Nephron progenitor cell (in vitro differentiated cells): ENCODE measurements at regions not wholly inside any gene's neighbourhood (a gene's known extent, or its start where the extent isn't known, plus 50 kb on each side); places are given as distances from the start of the nearest gene placed in this dataset.
"Not testable (repeated sequence)": the region's sequence is repeated elsewhere in the genome, so short reads cannot be mapped to it uniquely, and the experiment has no call there.

ENCODE experiments used
- DNase-seq: peaks from one replicate; pipeline ENCODE4 v3.0.0; 2021
- H3K27ac Mint-ChIP-seq: 2 replicates; pipeline ENCODE4 v1.8.0; 2021; ENCODE audit warnings: mild to moderate bottlenecking, moderate library complexity, mixed read lengths
- H3K27me3 Mint-ChIP-seq: 2 replicates; pipeline ENCODE4 v1.8.0; 2021; ENCODE audit warnings: mild to moderate bottlenecking, low read depth, mixed read lengths; ENCODE audit not compliant: poor library complexity
- H3K36me3 Mint-ChIP-seq: 2 replicates; pipeline ENCODE4 v1.8.0; 2021; ENCODE audit warnings: low read depth, mixed read lengths
- H3K4me1 Mint-ChIP-seq: 2 replicates; pipeline ENCODE4 v1.8.0; 2021; ENCODE audit warnings: mixed read lengths
- H3K4me3 Mint-ChIP-seq: 2 replicates; pipeline ENCODE4 v1.8.0; 2021; ENCODE audit warnings: mild to moderate bottlenecking, moderate library complexity, mixed read lengths
- H3K9me3 Mint-ChIP-seq: 2 replicates; pipeline ENCODE4 v1.8.0; 2021; ENCODE audit warnings: mild to moderate bottlenecking, moderate library complexity, mixed read lengths
- CTCF ChIP-seq: fragments of 200-600 bp; sonication (generic); IDR thresholded peaks from 2 replicates; pipeline ENCODE4 v1.5.0; 2021; ENCODE audit warnings: antibody characterized with exemption

GRCh38 chr10:36463390-36463789, 662.0 kb upstream of the ANKRD30A start:
- no peak for DNase-seq
- no peak overlapping the region for H3K4me3 Mint-ChIP-seq
- no peak for TF ChIP-seq CTCF
- no peaks in the 10 kb centered on the region for H3K4me1 Mint-ChIP-seq
- no peaks in the 10 kb centered on the region for H3K36me3 Mint-ChIP-seq
- peaks cover 3% of the 10 kb centered on the region for H3K9me3 Mint-ChIP-seq
- H3K27me3 Mint-ChIP-seq, result peaks cover 9% of the 10 kb centered on the region
- no peak overlapping the region for H3K27ac Mint-ChIP-seq

- DNase-seq, result no peak
These were observed 663.2 kb upstream of the ANKRD30A start for GRCh38 chr10:36462194-36462593.

GRCh38 chr10:36458437-36458836, 667.0 kb upstream of the ANKRD30A start:
- not testable (repeated sequence) for H3K27ac Mint-ChIP-seq, H3K4me1 Mint-ChIP-seq

More at GRCh38 chr10:36462194-36462593, 663.2 kb upstream of the ANKRD30A start:
- no peak for TF ChIP-seq CTCF
- H3K9me3 Mint-ChIP-seq, result peaks cover 15% of the 10 kb centered on the region
- no peaks in the 10 kb centered on the region for H3K36me3 Mint-ChIP-seq
- no peaks in the 10 kb centered on the region for H3K4me1 Mint-ChIP-seq
- H3K27ac Mint-ChIP-seq, result no peak overlapping the region
- H3K27me3 Mint-ChIP-seq, result peaks cover 5% of the 10 kb centered on the region
- no peak overlapping the region for H3K4me3 Mint-ChIP-seq

GRCh38 chr10:36457751-36458150, 667.6 kb upstream of the ANKRD30A start:
- H3K9me3 Mint-ChIP-seq, result peaks cover 40% of the 10 kb centered on the region
- peaks cover 4% of the 10 kb centered on the region for H3K27me3 Mint-ChIP-seq

More at GRCh38 chr10:36458437-36458836, 667.0 kb upstream of the ANKRD30A start:
- H3K27me3 Mint-ChIP-seq, H3K36me3 Mint-ChIP-seq, DNase-seq, H3K4me3 Mint-ChIP-seq: not testable (repeated sequence)
- peaks cover 37% of the 10 kb centered on the region for H3K9me3 Mint-ChIP-seq

GRCh38 chr10:36455526-36456133, 669.8 kb upstream of the ANKRD30A start:
- peaks cover 12% of the 10 kb centered on the region for H3K4me1 Mint-ChIP-seq
- no peak for DNase-seq
- peaks cover 52% of the 10 kb centered on the region for H3K9me3 Mint-ChIP-seq
- H3K27me3 Mint-ChIP-seq, result peaks cover 2% of the 10 kb centered on the region
- no peaks in the 10 kb centered on the region for H3K36me3 Mint-ChIP-seq
- no peak overlapping the region for H3K27ac Mint-ChIP-seq
- TF ChIP-seq CTCF, result no peak
- H3K4me3 Mint-ChIP-seq, result no peak overlapping the region

More at GRCh38 chr10:36457751-36458150, 667.6 kb upstream of the ANKRD30A start:
- Mint-ChIP-seq H3K4me1 (no peaks in the 10 kb centered on the region), H3K27ac (no peak overlapping the region), H3K36me3 (no peaks in the 10 kb centered on the region), H3K4me3 (no peak overlapping the region)
- TF ChIP-seq CTCF, result no peak
- no peak for DNase-seq

GRCh38 chr10:36452851-36453250, 672.5 kb upstream of the ANKRD30A start:
- Mint-ChIP-seq H3K4me3 (no peak overlapping the region), H3K9me3 (peaks cover 46% of the 10 kb centered on the region), H3K27me3 (no peaks in the 10 kb centered on the region), H3K4me1 (peaks cover 34% of the 10 kb centered on the region), H3K27ac (no peak overlapping the region), H3K36me3 (no peaks in the 10 kb centered on the region)
- no peak for TF ChIP-seq CTCF
- no peak for DNase-seq
